ENCODE measurements at regions not wholly inside any gene's neighbourhood (a gene's known extent, or its start where the extent isn't known, plus 50 kb on each side); places are given as distances from the start of the nearest gene placed in this dataset.

DNA sequence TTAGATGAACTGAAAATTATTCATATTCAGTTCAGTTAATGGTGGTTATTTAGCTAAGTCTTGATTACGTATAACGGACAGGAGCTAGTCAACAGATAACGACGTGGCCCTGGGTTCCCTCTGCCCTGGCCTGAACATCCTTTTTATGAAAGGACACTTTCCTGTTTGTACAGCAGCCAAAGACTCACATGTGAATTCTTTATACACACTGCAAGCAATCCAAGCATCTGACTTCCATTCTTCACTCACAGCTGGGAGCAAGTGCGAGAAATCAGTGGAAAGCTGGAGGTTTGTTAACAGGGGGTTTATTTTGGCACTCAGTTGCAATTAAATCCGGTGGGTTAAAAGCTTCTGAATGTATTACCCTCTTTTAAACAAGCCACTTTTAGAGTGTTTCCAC, 148.1 kb upstream of the GDF10 start:
- H3K4me3 ChIP-seq (ENCODE audit: low read depth, low read length), result no peak overlapping the region
- TF ChIP-seq, protein P1, sequence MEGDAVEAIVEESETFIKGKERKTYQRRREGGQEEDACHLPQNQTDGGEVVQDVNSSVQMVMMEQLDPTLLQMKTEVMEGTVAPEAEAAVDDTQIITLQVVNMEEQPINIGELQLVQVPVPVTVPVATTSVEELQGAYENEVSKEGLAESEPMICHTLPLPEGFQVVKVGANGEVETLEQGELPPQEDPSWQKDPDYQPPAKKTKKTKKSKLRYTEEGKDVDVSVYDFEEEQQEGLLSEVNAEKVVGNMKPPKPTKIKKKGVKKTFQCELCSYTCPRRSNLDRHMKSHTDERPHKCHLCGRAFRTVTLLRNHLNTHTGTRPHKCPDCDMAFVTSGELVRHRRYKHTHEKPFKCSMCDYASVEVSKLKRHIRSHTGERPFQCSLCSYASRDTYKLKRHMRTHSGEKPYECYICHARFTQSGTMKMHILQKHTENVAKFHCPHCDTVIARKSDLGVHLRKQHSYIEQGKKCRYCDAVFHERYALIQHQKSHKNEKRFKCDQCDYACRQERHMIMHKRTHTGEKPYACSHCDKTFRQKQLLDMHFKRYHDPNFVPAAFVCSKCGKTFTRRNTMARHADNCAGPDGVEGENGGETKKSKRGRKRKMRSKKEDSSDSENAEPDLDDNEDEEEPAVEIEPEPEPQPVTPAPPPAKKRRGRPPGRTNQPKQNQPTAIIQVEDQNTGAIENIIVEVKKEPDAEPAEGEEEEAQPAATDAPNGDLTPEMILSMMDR (IDR thresholded peaks at IDR 0.05; ENCODE audit: insufficient read depth, low read depth, low read length), result no peak
- no peak for DNase-seq (ENCODE audit: low read depth)

GRCh38 chr10:47152861-47153349, 147.1 kb upstream of the GDF10 start:
- H3K4me3 ChIP-seq (ENCODE audit: low read depth, low read length), result no peak overlapping the region
- TF ChIP-seq, protein P1 (IDR thresholded peaks at IDR 0.05; ENCODE audit: insufficient read depth, low read depth, low read length), result peak; percentile 40
- no peak for DNase-seq (ENCODE audit: low read depth)

DNA sequence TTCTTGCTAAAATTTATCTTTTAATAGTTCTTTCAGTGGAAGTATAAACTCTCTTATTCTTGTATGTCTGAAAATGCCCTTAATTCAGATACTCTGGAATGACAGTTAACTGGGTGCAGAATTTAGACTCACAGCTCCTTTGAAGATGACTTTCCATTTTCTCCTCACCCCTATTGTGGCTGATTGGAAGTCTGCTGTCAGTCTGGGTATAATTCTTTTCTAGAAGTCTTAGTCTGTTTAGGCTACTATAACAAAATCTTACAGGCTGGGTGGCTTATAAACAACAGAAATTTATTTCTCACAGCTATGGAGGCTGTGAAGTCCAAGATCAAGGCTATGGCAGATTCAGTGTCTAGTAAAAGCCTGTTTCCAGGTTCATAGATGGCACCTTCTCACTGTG, 145.2 kb upstream of the GDF10 start:
- TF ChIP-seq, protein P1 (IDR thresholded peaks at IDR 0.05; ENCODE audit: insufficient read depth, low read depth, low read length), result no peak
- H3K4me3 ChIP-seq (ENCODE audit: low read depth, low read length), result no peak overlapping the region
- no peak for DNase-seq (ENCODE audit: low read depth)

DNA sequence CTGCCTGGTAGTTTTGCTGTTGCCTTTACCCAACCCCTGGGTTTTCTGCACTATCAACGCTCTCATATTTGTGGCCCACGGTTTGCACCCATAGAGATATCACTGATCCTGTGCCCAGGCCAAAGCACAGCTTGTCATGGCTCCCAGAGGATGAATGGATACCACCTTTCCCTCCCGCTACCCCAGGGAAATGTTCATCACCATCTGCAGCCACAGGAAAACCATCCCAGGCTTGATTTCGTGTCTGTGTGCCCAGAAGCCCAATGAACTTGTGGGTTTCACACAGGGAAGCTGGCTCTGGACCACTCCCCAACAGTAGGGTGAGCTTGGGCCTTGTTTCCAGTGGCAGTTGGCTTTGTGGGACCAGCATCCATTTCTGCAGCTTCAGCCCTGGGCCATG, 143.1 kb upstream of the GDF10 start:
- no peak overlapping the region for H3K4me3 ChIP-seq (ENCODE audit: low read depth, low read length)
- DNase-seq (ENCODE audit: low read depth), result no peak
- TF ChIP-seq, protein P1 (IDR thresholded peaks at IDR 0.05; ENCODE audit: insufficient read depth, low read depth, low read length), result no peak

DNA sequence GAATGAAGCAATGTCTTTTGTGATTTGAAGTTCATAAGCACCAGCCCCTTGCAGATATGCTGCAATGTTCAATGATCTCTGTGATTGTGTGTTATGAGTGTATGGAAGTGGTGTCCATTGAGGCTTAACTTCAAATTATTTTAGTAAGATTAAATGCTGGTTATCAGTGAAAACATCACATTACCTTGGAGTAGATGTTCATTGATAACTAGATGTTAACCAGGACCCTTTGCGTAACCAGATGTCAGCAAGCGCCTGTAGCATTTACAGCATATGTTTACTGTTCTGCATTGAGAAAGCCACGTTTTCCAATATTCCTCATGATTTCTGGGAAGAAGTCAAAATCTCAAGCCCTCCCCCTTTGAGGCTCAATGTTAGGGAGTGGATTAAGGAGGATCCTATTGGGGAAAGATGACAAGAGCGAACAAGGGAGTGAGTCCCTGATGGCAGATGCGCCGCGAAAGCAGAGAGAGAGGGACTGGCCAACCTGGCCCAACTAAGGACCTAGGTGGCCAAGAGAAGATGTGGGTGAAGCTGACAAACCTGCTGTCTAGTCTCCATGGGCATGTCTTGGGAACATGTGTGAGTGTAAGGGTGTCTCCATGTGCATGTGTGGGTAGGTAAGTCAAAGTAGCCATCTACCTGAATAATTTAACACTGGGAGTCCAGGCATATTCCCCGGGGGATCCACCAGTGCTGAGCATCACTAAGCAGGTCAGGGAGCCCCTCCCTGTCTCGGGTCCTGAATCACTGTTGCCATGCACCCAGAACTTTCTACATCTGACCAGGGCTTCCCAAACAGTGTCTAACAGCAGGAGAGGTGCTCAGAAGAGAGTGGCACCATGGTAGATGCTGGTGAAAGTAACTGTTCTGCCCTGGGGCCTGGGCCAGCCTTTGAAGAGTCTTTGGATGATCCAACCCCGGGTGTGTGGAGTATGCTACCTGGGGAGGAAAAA, 141.6 kb upstream of the GDF10 start:
- no peak overlapping the region for H3K4me3 ChIP-seq (ENCODE audit: low read depth, low read length)
- no peak for DNase-seq (ENCODE audit: low read depth)
- TF ChIP-seq, protein P1 (IDR thresholded peaks at IDR 0.05; ENCODE audit: insufficient read depth, low read depth, low read length), result no peak

DNA sequence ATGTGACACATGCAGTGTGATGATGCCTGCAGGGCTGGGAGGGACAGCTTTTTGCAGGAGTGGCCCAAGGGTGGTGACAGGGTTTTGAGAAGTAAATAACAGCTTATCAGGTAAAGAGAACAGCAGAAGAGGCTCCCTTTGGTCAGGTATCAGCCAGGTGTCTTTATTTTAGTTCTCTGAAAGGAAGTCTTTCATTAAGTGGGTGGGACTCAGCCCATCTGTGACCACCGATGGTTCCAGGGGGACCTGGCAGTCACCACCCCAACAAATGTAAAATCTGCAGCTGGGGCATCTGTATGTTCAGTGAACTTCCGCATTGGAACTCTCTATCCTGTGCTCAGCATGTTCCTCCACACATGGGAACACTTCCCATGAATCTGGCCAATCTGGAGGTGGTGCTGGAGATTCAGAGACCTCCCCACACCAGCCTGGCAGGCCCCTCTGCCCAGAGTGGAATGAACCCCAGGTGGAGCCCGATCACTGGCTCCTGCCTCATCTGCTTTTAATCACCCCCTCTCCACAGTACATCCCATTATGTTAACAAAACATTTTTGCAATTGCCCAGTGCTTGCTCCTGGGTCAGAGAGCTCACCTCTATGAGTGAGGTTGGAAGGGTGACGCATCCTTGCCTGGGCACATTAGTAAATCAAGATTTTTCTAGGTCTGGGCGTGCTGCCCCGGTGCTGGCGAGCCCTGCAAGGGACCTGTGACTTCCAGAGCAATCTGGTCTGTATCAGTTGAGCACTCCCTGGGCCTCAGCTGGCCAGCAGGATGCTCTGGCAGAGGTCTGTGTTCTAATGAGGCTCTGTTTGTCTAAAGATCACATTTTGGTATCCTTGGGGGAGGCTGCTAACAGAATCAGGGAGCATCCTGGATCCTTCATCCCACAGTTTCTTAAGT, 140.4 kb upstream of the GDF10 start:
- TF ChIP-seq, protein P1 (IDR thresholded peaks at IDR 0.05; ENCODE audit: insufficient read depth, low read depth, low read length), result no peak
- DNase-seq (ENCODE audit: low read depth), result no peak
- no peak overlapping the region for H3K4me3 ChIP-seq (ENCODE audit: low read depth, low read length)

All from fibroblast of villous mesenchyme (primary cell).